Neural cell (in vitro differentiated cells): ENCODE measurements at regions not wholly inside any gene's neighbourhood (a gene's known extent, or its start where the extent isn't known, plus 50 kb on each side); places are given as distances from the start of the nearest gene placed in this dataset.

Experiments used
- H2AFZ ChIP-seq: fragments of 200-600, 300-800 bp; sonication (generic), shearing (Covaris generic); 2 replicates; pipeline ENCODE4 v1.6.0; 2014; ENCODE audit warnings: low read depth, mild to moderate bottlenecking, antibody characterized with exemption, low read length, moderate library complexity
- H3F3A ChIP-seq: fragments of 200-600 bp; shearing (Covaris generic); 2 replicates; pipeline ENCODE4 v1.6.1; 2016; ENCODE audit warnings: mild to moderate bottlenecking, moderate library complexity, mixed read lengths, antibody characterized with exemption, low read length; ENCODE audit not compliant: insufficient read depth, poor library complexity, severe bottlenecking
- H3K27ac ChIP-seq: fragments of 200-600, 300-800 bp; sonication (generic), shearing (Covaris generic); 2 replicates; pipeline ENCODE4 v1.5.1; 2014; ENCODE audit warnings: mild to moderate bottlenecking, low read length, moderate library complexity
- H3K27me3 ChIP-seq: fragments of 300-800, 200-600 bp; sonication (generic), shearing (Covaris generic); 2 replicates; pipeline ENCODE4 v1.6.0; 2014; ENCODE audit warnings: mild to moderate bottlenecking, low read depth, low read length, moderate library complexity; ENCODE audit not compliant: insufficient read depth
- H3K36me3 ChIP-seq: fragments of 300-800, 200-600 bp; sonication (generic), shearing (Covaris generic); 2 replicates; pipeline ENCODE4 v1.5.1; 2014; ENCODE audit warnings: mild to moderate bottlenecking, antibody characterized with exemption, low read length, moderate library complexity; ENCODE audit not compliant: insufficient read depth
- H3K4me2 ChIP-seq: fragments of 300-800, 200-600 bp; sonication (generic), shearing (Covaris generic); 2 replicates; pipeline ENCODE4 v1.6.0; 2014; ENCODE audit warnings: mild to moderate bottlenecking, low read length
- H3K4me3 ChIP-seq: fragments of 300-800, 200-600 bp; sonication (generic), shearing (Covaris generic); 2 replicates; pipeline ENCODE4 v1.5.1; 2014; ENCODE audit warnings: mild to moderate bottlenecking, low read length, moderate library complexity
- H3K79me2 ChIP-seq: fragments of 200-600 bp; shearing (Covaris generic); replicated peaks from 2 replicates; pipeline ENCODE4 v1.6.0; 2014; ENCODE audit warnings: mild to moderate bottlenecking, low read length, moderate library complexity; ENCODE audit not compliant: insufficient read depth
- H3K9ac ChIP-seq: fragments of 300-800, 200-600 bp; sonication (generic), shearing (Covaris generic); 2 replicates; pipeline ENCODE4 v1.6.1; 2016; ENCODE audit warnings: mild to moderate bottlenecking, low read length, mixed read lengths
- H3K9me2 ChIP-seq: fragments of 200-600 bp; shearing (Covaris generic); 2 replicates; pipeline ENCODE4 v1.6.1; 2016; ENCODE audit warnings: mild to moderate bottlenecking, low read length, mixed read lengths; ENCODE audit not compliant: insufficient read depth
- H3K9me3 ChIP-seq: fragments of 200-600, 300-800 bp; sonication (generic), shearing (Covaris generic); 2 replicates; pipeline ENCODE4 v1.6.1; 2016; ENCODE audit warnings: mild to moderate bottlenecking, mixed run types, low read length, moderate library complexity, mixed read lengths
- H4K20me1 ChIP-seq: fragments of 200-600 bp; shearing (Covaris generic); 2 replicates; pipeline ENCODE4 v1.6.1; 2016; ENCODE audit warnings: mild to moderate bottlenecking, mixed run types; ENCODE audit not compliant: insufficient read depth
- EP300 ChIP-seq: fragments of 450-650 bp; conservative IDR thresholded peaks from 2 replicates; pipeline ENCODE4 v1.6.1; 2014; ENCODE audit warnings: antibody characterized with exemption, mild to moderate bottlenecking, moderate library complexity; ENCODE audit not compliant: poor library complexity, severe bottlenecking
- EZH2 ChIP-seq: fragments of 200-600, 300-800 bp; shearing (Covaris generic), sonication (generic); IDR thresholded peaks from 2 replicates; pipeline ENCODE4 v1.6.1; 2014; ENCODE audit warnings: antibody characterized with exemption, low read length, borderline replicate concordance, mild to moderate bottlenecking; ENCODE audit not compliant: insufficient read depth, poor library complexity, severe bottlenecking
- MXI1 ChIP-seq: fragments of 450-650 bp; conservative IDR thresholded peaks from 2 replicates; pipeline ENCODE4 v1.6.1; 2014; ENCODE audit warnings: antibody characterized with exemption, mild to moderate bottlenecking; ENCODE audit not compliant: poor library complexity, severe bottlenecking
- SMC3 ChIP-seq: fragments of 450-650 bp; conservative IDR thresholded peaks from 2 replicates; pipeline ENCODE4 v1.6.1; 2014; ENCODE audit warnings: antibody characterized with exemption, mild to moderate bottlenecking, moderate library complexity; ENCODE audit not compliant: poor library complexity
- TAF1 ChIP-seq: IDR thresholded peaks from 2 replicates; pipeline ENCODE4 v1.6.1; 2012; ENCODE audit warnings: low read depth
- TF ChIP-seq, protein P1 (sequence below): IDR thresholded peaks from 2 replicates; pipeline ENCODE4 v1.6.1; 2012; ENCODE audit warnings: borderline replicate concordance
- TF ChIP-seq, protein P2 (sequence below): fragments of 450-650 bp; IDR thresholded peaks from 2 replicates; pipeline ENCODE4 v1.5.1; 2014; ENCODE audit warnings: antibody characterized with exemption, mild to moderate bottlenecking, moderate library complexity; ENCODE audit not compliant: poor library complexity, severe bottlenecking

DNA sequence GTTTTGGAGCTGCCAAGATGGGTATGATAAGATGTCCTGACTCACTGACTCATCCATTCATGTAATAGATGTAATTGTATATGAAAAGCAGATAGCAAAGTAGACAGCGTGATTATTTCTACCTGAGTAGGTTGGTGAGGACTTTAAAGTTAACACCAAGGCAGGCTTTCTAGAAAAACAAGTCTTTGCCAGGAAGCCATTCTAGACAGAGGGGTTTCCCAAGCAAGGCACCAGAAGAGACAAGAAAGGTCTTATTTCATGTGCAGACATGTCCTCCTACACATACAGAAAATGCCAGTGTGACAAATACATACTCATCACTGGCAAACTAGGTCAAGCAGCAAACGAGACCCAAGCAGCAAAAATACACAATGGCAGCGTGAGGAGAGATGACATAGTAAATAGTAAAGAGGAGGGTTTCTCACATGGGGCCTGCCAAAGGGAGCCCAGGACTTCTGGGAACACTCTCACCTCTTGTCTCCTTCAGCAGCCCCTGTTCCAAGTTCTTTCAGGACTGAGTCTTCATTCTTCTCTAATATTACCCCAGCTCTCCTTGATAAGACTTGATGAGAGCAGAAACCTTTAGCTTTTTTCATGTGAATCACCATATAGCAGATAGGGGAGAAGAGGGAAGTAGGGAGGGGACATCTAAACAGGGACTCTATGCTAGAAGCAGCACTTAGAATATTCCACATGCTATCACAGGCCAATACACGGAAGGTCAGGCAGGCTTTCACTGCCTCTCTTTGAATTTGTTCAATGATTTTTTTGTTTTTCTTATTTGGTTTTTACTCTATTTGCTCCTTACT, 114.6 kb upstream of the ATP1B1 start:
- Histone ChIP-seq H4K20me1 (no peaks in the 10 kb centered on the region), H3K9ac (no peak overlapping the region), H2AFZ (no peak overlapping the region), H3K4me3 (no peak overlapping the region), H3K79me2 (no peaks in the 10 kb centered on the region), H3F3A (no peaks in the 10 kb centered on the region), H3K4me2 (no peak overlapping the region), H3K27ac (no peak overlapping the region), H3K9me3 (no peaks in the 10 kb centered on the region), H3K36me3 (no peaks in the 10 kb centered on the region), H3K27me3 (no peaks in the 10 kb centered on the region), H3K9me2 (no peaks in the 10 kb centered on the region)
- TF ChIP-seq SMC3: no peak
- TF ChIP-seq, protein P1, sequence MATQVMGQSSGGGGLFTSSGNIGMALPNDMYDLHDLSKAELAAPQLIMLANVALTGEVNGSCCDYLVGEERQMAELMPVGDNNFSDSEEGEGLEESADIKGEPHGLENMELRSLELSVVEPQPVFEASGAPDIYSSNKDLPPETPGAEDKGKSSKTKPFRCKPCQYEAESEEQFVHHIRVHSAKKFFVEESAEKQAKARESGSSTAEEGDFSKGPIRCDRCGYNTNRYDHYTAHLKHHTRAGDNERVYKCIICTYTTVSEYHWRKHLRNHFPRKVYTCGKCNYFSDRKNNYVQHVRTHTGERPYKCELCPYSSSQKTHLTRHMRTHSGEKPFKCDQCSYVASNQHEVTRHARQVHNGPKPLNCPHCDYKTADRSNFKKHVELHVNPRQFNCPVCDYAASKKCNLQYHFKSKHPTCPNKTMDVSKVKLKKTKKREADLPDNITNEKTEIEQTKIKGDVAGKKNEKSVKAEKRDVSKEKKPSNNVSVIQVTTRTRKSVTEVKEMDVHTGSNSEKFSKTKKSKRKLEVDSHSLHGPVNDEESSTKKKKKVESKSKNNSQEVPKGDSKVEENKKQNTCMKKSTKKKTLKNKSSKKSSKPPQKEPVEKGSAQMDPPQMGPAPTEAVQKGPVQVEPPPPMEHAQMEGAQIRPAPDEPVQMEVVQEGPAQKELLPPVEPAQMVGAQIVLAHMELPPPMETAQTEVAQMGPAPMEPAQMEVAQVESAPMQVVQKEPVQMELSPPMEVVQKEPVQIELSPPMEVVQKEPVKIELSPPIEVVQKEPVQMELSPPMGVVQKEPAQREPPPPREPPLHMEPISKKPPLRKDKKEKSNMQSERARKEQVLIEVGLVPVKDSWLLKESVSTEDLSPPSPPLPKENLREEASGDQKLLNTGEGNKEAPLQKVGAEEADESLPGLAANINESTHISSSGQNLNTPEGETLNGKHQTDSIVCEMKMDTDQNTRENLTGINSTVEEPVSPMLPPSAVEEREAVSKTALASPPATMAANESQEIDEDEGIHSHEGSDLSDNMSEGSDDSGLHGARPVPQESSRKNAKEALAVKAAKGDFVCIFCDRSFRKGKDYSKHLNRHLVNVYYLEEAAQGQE: no peak
- TF ChIP-seq, protein P2, sequence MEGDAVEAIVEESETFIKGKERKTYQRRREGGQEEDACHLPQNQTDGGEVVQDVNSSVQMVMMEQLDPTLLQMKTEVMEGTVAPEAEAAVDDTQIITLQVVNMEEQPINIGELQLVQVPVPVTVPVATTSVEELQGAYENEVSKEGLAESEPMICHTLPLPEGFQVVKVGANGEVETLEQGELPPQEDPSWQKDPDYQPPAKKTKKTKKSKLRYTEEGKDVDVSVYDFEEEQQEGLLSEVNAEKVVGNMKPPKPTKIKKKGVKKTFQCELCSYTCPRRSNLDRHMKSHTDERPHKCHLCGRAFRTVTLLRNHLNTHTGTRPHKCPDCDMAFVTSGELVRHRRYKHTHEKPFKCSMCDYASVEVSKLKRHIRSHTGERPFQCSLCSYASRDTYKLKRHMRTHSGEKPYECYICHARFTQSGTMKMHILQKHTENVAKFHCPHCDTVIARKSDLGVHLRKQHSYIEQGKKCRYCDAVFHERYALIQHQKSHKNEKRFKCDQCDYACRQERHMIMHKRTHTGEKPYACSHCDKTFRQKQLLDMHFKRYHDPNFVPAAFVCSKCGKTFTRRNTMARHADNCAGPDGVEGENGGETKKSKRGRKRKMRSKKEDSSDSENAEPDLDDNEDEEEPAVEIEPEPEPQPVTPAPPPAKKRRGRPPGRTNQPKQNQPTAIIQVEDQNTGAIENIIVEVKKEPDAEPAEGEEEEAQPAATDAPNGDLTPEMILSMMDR: no peak
- TF ChIP-seq TAF1: no peak
- TF ChIP-seq MXI1: no peak

DNA sequence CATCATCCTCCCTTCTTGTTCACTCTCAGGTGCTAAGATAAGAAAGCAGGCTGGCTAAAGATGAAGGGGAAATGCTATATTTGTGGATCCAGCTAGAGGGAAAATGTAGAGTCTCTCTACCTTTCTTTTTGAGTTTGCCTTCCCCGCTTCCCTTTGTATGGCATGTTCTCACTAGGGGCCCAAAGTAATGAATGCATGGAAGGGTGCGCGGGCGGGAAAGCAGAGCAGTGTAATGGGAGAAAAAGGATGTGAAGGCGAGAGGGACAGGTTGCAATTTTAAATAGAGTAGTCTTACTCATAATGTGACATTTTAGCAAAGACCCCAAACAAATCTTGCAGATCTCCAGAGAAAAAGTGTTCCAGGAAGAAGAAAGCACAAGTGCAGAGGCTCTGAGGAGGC, 105.1 kb upstream of the ATP1B1 start:
- H3K9ac ChIP-seq: no peak overlapping the region
- H3K4me3 ChIP-seq: no peak overlapping the region
- no peaks in the 10 kb centered on the region for H4K20me1 ChIP-seq
- H3K27ac ChIP-seq: no peak overlapping the region
- no peaks in the 10 kb centered on the region for H3K36me3 ChIP-seq
- H3K4me2 ChIP-seq: no peak overlapping the region
- TF ChIP-seq EZH2 (no peak), EP300 (no peak), SMC3 (no peak), MXI1 (no peak), TAF1 (no peak)
- TF ChIP-seq, protein P1: no peak
- H3K9me3 ChIP-seq: no peaks in the 10 kb centered on the region
- H3F3A ChIP-seq: no peaks in the 10 kb centered on the region
- H3K27me3 ChIP-seq: no peaks in the 10 kb centered on the region
- no peak overlapping the region for H2AFZ ChIP-seq
- H3K79me2 ChIP-seq: no peaks in the 10 kb centered on the region
- H3K9me2 ChIP-seq: no peaks in the 10 kb centered on the region
